BJ (cell line): ENCODE measurements at regions not wholly inside any gene's neighbourhood (a gene's known extent, or its start where the extent isn't known, plus 50 kb on each side); places are given as distances from the start of the nearest gene placed in this dataset.

Experiments used
- CTCF ChIA-PET: fragments of 350-600 bp; formaldehyde crosslinking; extraction: SDS; loops from one replicate; lab custom pipeline; 2021; ENCODE audit warnings: antibody characterized with exemption, inconsistent platforms; lab: Yijun Ruan, JAX
- POLR2A ChIA-PET: fragments of 300-600 bp; sonication (Branson Sonifier 250); formaldehyde crosslinking; extraction: SDS; loops from one replicate; lab custom pipeline; 2021; ENCODE audit warnings: antibody characterized with exemption; lab: Charles Lee
- DNase-seq: peaks from one replicate; pipeline ENCODE4 v3.0.0-alpha.2; 2011; ENCODE audit warnings: low read depth
- H3K27me3 ChIP-seq: 2 replicates; pipeline ENCODE4 v1.6.0; 2011; ENCODE audit warnings: low read length; ENCODE audit not compliant: control insufficient read depth, insufficient read depth
- H3K36me3 ChIP-seq: 2 replicates; pipeline ENCODE4 v1.5.1; 2011; ENCODE audit warnings: low read length; ENCODE audit not compliant: control insufficient read depth, insufficient read depth
- H3K4me3 ChIP-seq: 2 replicates; pipeline ENCODE4 v1.5.1; 2011; ENCODE audit warnings: low read depth, mild to moderate bottlenecking, control low read depth, low read length
- TF ChIP-seq, protein P1 (sequence below): IDR thresholded peaks from 2 replicates; pipeline ENCODE4 v1.5.1; 2011; ENCODE audit warnings: low read depth, mild to moderate bottlenecking, control low read depth, inconsistent platforms, low read length, moderate library complexity; ENCODE audit not compliant: insufficient read depth

DNA sequence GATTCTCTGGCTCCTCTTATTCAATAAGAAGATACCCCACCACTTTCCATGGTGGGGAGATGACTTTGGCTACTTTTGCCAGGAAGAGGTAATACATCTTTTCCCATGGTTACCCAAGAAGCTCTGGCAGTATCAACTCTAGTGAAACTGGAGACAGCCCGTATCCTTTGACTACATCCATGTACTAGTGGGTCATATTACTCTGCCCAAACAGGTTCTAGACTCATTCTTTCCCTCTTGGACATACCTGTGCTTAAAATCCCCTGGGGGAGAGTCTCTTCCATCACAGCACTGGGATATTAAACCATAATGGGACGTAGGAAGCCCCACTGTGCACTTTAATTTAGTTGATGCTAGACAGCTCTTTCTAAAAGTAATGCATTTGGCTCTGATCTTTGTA lies 144.7 kb upstream of the KLF12 start:
- POLR2A ChIA-PET: no interaction called here
- H3K4me3 ChIP-seq: no peak overlapping the region
- no peaks in the 10 kb centered on the region for H3K27me3 ChIP-seq
- CTCF ChIA-PET: interaction anchor here (2.1 kb wide), 1 partner anchor 9 kb away, joined by 9 read pairs; no protein-coding TSS in a partner anchor
- TF ChIP-seq, protein P1, sequence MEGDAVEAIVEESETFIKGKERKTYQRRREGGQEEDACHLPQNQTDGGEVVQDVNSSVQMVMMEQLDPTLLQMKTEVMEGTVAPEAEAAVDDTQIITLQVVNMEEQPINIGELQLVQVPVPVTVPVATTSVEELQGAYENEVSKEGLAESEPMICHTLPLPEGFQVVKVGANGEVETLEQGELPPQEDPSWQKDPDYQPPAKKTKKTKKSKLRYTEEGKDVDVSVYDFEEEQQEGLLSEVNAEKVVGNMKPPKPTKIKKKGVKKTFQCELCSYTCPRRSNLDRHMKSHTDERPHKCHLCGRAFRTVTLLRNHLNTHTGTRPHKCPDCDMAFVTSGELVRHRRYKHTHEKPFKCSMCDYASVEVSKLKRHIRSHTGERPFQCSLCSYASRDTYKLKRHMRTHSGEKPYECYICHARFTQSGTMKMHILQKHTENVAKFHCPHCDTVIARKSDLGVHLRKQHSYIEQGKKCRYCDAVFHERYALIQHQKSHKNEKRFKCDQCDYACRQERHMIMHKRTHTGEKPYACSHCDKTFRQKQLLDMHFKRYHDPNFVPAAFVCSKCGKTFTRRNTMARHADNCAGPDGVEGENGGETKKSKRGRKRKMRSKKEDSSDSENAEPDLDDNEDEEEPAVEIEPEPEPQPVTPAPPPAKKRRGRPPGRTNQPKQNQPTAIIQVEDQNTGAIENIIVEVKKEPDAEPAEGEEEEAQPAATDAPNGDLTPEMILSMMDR: no peak
- DNase-seq: no peak
- no peaks in the 10 kb centered on the region for H3K36me3 ChIP-seq

- Histone ChIP-seq H3K36me3 (no peaks in the 10 kb centered on the region), H3K27me3 (no peaks in the 10 kb centered on the region), H3K4me3 (no peak overlapping the region)
- POLR2A ChIA-PET: no interaction called here
- no peak for DNase-seq
- CTCF ChIA-PET: interaction anchor here (1.0 kb wide), 1 partner anchor 12 kb away, joined by 3 read pairs; no protein-coding TSS in a partner anchor
- TF ChIP-seq, protein P1: no peak
Observed at GRCh38 chr13:74274916-74275315, 140.7 kb upstream of the KLF12 start.

GRCh38 chr13:74273581-74273980 lies 139.4 kb upstream of the KLF12 start:
- POLR2A ChIA-PET: no interaction called here
- DNase-seq: no peak
- CTCF ChIA-PET: no interaction called here
- TF ChIP-seq, protein P1: no peak
- no peaks in the 10 kb centered on the region for H3K36me3 ChIP-seq
- no peaks in the 10 kb centered on the region for H3K27me3 ChIP-seq
- H3K4me3 ChIP-seq: no peak overlapping the region

GRCh38 chr13:74272826-74273225 lies 138.6 kb upstream of the KLF12 start:
- Histone ChIP-seq H3K36me3 (no peaks in the 10 kb centered on the region), H3K27me3 (no peaks in the 10 kb centered on the region), H3K4me3 (no peak overlapping the region)
- no peak for DNase-seq
- CTCF ChIA-PET: no interaction called here
- TF ChIP-seq, protein P1: no peak
- POLR2A ChIA-PET: interaction anchor here (0.6 kb wide), 1 partner anchor 467 kb away, joined by 6 read pairs; no protein-coding TSS in a partner anchor

DNA sequence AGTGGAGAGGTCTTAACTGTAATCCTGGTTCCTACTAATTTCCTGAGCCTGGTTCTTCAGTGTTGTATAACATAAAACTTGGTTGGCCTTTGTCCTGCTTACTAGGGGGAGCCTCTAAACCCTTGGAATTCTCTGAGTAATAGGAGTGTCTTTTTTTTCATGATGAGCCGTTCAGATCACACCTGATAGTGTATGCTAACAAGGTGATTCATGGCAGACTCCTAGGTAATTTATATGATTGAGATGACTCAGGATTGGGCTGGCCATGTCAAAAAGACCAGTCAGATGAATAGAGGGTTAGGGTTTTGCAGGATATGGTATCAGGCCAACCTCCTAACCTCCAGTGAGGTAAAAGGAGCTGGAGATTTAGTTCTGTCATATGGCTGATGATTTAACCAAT lies 135.8 kb upstream of the KLF12 start:
- CTCF ChIA-PET: no interaction called here
- Histone ChIP-seq H3K36me3 (no peaks in the 10 kb centered on the region), H3K27me3 (no peaks in the 10 kb centered on the region), H3K4me3 (no peak overlapping the region)
- no peak for DNase-seq
- TF ChIP-seq, protein P1: no peak
- POLR2A ChIA-PET: no interaction called here
